GM12878 (cell line): ENCODE measurements at regions not wholly inside any gene's neighbourhood (a gene's known extent, or its start where the extent isn't known, plus 50 kb on each side); places are given as distances from the start of the nearest gene placed in this dataset.

ENCODE experiments used
- ATAC-seq: fragments of 200-7000 bp; cut with Tn5 transposase; 3 replicates; pipeline ENCODE4 v1.9.1; 2020; ENCODE audit warnings: mild to moderate bottlenecking, moderate library complexity
- BruUV-seq: library from RNA; stranded (reverse); fragments of 400-500 nt; replicated peaks from 2 replicates; lab custom pipeline; 2021; lab: Mats Ljungman, UMichigan
- CTCF ChIA-PET: fragments of 300-600 bp; sonication (Branson Sonifier 250); formaldehyde crosslinking; extraction: SDS; loops from one replicate; lab custom pipeline; 2021; ENCODE audit warnings: inconsistent platforms; lab: Yijun Ruan, JAX
- POLR2A ChIA-PET: fragments of 350-600 bp; formaldehyde crosslinking; extraction: SDS; loops from one replicate; lab custom pipeline; 2021; ENCODE audit warnings: inconsistent platforms; lab: Charles Lee
- RAD21 ChIA-PET: fragments of 300-600 bp; sonication (Branson Sonifier 250); formaldehyde crosslinking; loops from one replicate; lab custom pipeline; 2023; ENCODE audit warnings: antibody characterized with exemption; ENCODE audit not compliant: unreplicated experiment; lab: Charles Lee
- SMC1A ChIA-PET: fragments of 300-600 bp; sonication (Branson Sonifier 250); formaldehyde crosslinking; loops from one replicate; lab custom pipeline; 2023; ENCODE audit not compliant: unreplicated experiment, uncharacterized antibody; lab: Charles Lee
- DNase-seq: peaks from one replicate; pipeline ENCODE4 v3.0.0-alpha.2; 2011; ENCODE audit warnings: low read depth, low spot score
- FAIRE-seq: peaks from 3 replicates; lab custom pipeline; 2011; peaks lifted over from hg19 to GRCh38; lab: Jason Lieb, UNC
- H2AFZ ChIP-seq: 2 replicates; pipeline ENCODE4 v1.6.0; 2011; ENCODE audit warnings: low read depth, low read length, control low read depth; ENCODE audit not compliant: control insufficient read depth
- H3K27ac ChIP-seq: 2 replicates; pipeline ENCODE4 v1.5.1; 2011; ENCODE audit warnings: control low read depth; ENCODE audit not compliant: control insufficient read depth, insufficient read depth
- H3K27me3 ChIP-seq, 2 experiments: replicated peaks in 1 of 2; 2 replicates each; pipeline versions ENCODE4 v1.6.0 to v1.6.1; 2011; ENCODE audit warnings: low read length in 1 of 2; ENCODE audit not compliant: control insufficient read depth in 2 of 2, insufficient read depth in 2 of 2
- H3K36me3 ChIP-seq, 2 experiments: 2 replicates each; pipeline ENCODE4 v1.5.1; 2011; ENCODE audit warnings: low read length in 1 of 2; ENCODE audit not compliant: control insufficient read depth in 2 of 2, insufficient read depth in 2 of 2
- H3K4me1 ChIP-seq: 2 replicates; pipeline ENCODE4 v1.6.1; 2011; ENCODE audit warnings: mild to moderate bottlenecking, low read length, moderate library complexity, mixed read lengths; ENCODE audit not compliant: control insufficient read depth, insufficient read depth
- H3K4me2 ChIP-seq: 2 replicates; pipeline ENCODE4 v1.6.0; 2011; ENCODE audit warnings: control low read depth; ENCODE audit not compliant: control insufficient read depth, insufficient read depth
- H3K4me3 ChIP-seq: fragments of 200-600 bp; sonication (generic); 2 replicates; pipeline ENCODE4 v1.5.1; 2016
- H3K79me2 ChIP-seq: 2 replicates; pipeline ENCODE4 v1.6.0; 2011; ENCODE audit warnings: low read length; ENCODE audit not compliant: control insufficient read depth, insufficient read depth
- H3K9ac ChIP-seq: 2 replicates; pipeline ENCODE4 v1.8.0; 2011; ENCODE audit warnings: low read length, control low read depth, mixed read lengths; ENCODE audit not compliant: control insufficient read depth, insufficient read depth
- H3K9me3 ChIP-seq: replicated peaks from 3 replicates; pipeline ENCODE4 v1.5.1; 2011; ENCODE audit warnings: mild to moderate bottlenecking, low read length; ENCODE audit not compliant: control insufficient read depth, insufficient read depth
- H4K20me1 ChIP-seq: 2 replicates; pipeline ENCODE4 v1.6.0; 2011; ENCODE audit not compliant: control insufficient read depth, insufficient read depth
- CHD4 ChIP-seq: fragments of 200-600 bp; sonication (generic); IDR thresholded peaks from 2 replicates; pipeline ENCODE4 v1.6.1; 2016; ENCODE audit warnings: mild to moderate bottlenecking
- ZBED1 ChIP-seq: IDR thresholded peaks from 2 replicates; pipeline ENCODE4 v1.6.1; 2016; ENCODE audit warnings: borderline replicate concordance
- ZNF384 ChIP-seq: IDR thresholded peaks from 2 replicates; pipeline ENCODE4 v1.6.1; 2012; ENCODE audit warnings: low read depth, mild to moderate bottlenecking, low read length, improper control_type of control experiment, borderline replicate concordance
- ZZZ3 ChIP-seq: IDR thresholded peaks from 2 replicates; pipeline ENCODE4 v1.6.1; 2011; ENCODE audit warnings: low read depth; ENCODE audit not compliant: control insufficient read depth, insufficient read length
- WGBS: methylation state at CpG from one replicate; pipeline ENCODE4 v1.1.6; 2016; ENCODE audit warnings: low lambda C conversion rate; ENCODE audit not compliant: insufficient replicate concordance, insufficient coverage; ENCODE audit errors: missing lambda C conversion rate; 5-methylcytosine and 5-hydroxymethylcytosine counted together
- in situ Hi-C: fragments of 300-500 bp; cut with MboI; formaldehyde crosslinking; loops from 9 replicates; pipeline ENCODE4 v1.14.3; 2018; ENCODE audit warnings: mixed read lengths
- intact Hi-C: fragments of 100-400 bp; cut with micrococcal nuclease; formaldehyde crosslinking; loops from one replicate; pipeline ENCODE4 v1.14.2; 2022; ENCODE audit not compliant: unreplicated experiment
- TF ChIP-seq, protein P1 (sequence below): fragments of 450-650 bp; formaldehyde crosslinking; IDR thresholded peaks from 2 replicates; pipeline ENCODE4 v1.4.0; 2022; ENCODE audit warnings: mild to moderate bottlenecking, moderate library complexity

DNA sequence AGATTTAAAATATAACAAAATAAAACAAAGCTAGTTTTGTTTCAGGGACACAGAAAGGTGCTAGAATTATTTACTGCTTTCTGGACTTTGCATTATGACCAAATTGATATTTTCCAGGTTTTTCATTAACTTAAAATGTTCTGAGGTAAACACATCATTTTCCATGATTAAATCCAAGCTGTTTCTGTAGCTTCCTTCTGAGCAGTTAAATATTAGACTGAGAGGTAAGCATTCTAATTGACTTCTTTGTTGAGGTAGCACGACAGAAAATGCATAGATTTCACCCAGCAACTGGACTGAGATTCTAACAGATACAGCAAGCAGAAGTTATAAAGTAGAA, 98.3 kb downstream of the BMP4 start:
- peaks cover 0 to 2% of the 10 kb centered on the region in 2 experiments; a peak in 1 of 4 replicates for H3K27me3 ChIP-seq
- no peak overlapping the region for H3K27ac ChIP-seq
- H3K79me2 ChIP-seq, result no peaks in the 10 kb centered on the region
- SMC1A ChIA-PET, result interaction anchor here (1.1 kb wide), 1 partner anchor 34 kb away, joined by 5 read pairs; no protein-coding TSS in a partner anchor
- in situ Hi-C loops (no loop called here), intact Hi-C loops (no loop called here)
- no peak for ATAC-seq
- H3K9ac ChIP-seq, result no peak overlapping the region
- no peak overlapping the region for H2AFZ ChIP-seq
- no peaks in the 10 kb centered on the region for H3K9me3 ChIP-seq
- RAD21 ChIA-PET, result interaction anchor here (0.6 kb wide), 1 partner anchor 833 kb away, joined by 3 read pairs; no protein-coding TSS in a partner anchor
- no peak for FAIRE-seq
- WGBS, result 13% methylated on average over 1 of the region's 1 CpG
- no peaks in the 10 kb centered on the region for H3K4me1 ChIP-seq
- H3K36me3 ChIP-seq, result no peaks in the 10 kb centered on the region
- CTCF ChIA-PET, result no interaction called here
- no peak overlapping the region for H3K4me3 ChIP-seq
- H3K4me2 ChIP-seq, result no peak overlapping the region
- TF ChIP-seq ZBED1 (no peak), ZZZ3 (no peak), CHD4 (no peak), ZNF384 (no peak)
- TF ChIP-seq, protein P1, sequence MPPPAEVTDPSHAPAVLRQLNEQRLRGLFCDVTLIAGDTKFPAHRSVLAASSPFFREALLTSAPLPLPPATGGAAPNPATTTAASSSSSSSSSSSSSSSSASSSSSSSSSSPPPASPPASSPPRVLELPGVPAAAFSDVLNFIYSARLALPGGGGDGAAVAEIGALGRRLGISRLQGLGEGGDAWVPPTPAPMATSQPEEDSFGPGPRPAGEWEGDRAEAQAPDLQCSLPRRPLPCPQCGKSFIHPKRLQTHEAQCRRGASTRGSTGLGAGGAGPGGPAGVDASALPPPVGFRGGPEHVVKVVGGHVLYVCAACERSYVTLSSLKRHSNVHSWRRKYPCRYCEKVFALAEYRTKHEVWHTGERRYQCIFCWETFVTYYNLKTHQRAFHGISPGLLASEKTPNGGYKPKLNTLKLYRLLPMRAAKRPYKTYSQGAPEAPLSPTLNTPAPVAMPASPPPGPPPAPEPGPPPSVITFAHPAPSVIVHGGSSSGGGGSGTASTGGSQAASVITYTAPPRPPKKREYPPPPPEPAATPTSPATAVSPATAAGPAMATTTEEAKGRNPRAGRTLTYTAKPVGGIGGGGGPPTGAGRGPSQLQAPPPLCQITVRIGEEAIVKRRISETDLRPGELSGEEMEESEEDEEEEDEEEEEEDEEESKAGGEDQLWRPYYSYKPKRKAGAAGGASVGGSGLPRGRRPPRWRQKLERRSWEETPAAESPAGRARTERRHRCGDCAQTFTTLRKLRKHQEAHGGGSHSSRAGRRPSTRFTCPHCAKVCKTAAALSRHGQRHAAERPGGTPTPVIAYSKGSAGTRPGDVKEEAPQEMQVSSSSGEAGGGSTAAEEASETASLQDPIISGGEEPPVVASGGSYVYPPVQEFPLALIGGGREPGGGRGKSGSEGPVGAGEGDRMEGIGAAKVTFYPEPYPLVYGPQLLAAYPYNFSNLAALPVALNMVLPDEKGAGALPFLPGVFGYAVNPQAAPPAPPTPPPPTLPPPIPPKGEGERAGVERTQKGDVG (CRISPR knock-in tag), result no peak
- POLR2A ChIA-PET, result no interaction called here
- no TSS peak for BruUV-seq
- no peaks in the 10 kb centered on the region for H4K20me1 ChIP-seq
- DNase-seq, result no peak
